Neural crest cell (in vitro differentiated cells): ENCODE measurements at regions not wholly inside any gene's neighbourhood (a gene's known extent, or its start where the extent isn't known, plus 50 kb on each side); places are given as distances from the start of the nearest gene placed in this dataset.

Source experiments
- DNase-seq: peaks from one replicate; pipeline ENCODE4 v3.0.0; 2021; ENCODE audit warnings: low read depth, mixed read lengths, low spot score
- H3K27ac Mint-ChIP-seq: one replicate; pipeline ENCODE4 v1.8.0; 2021; ENCODE audit warnings: mild to moderate bottlenecking, mixed read lengths; ENCODE audit not compliant: unreplicated experiment
- H3K27me3 Mint-ChIP-seq: 2 replicates; pipeline ENCODE4 v1.8.0; 2021; ENCODE audit warnings: low read depth, mild to moderate bottlenecking, mixed read lengths
- H3K36me3 Mint-ChIP-seq: 2 replicates; pipeline ENCODE4 v1.8.0; 2021; ENCODE audit warnings: low read depth, mild to moderate bottlenecking, mixed read lengths
- H3K4me1 Mint-ChIP-seq: 2 replicates; pipeline ENCODE4 v1.8.0; 2021; ENCODE audit warnings: mixed read lengths
- H3K4me3 Mint-ChIP-seq: one replicate; pipeline ENCODE4 v1.8.0; 2021; ENCODE audit warnings: mild to moderate bottlenecking, mixed read lengths
- H3K9me3 Mint-ChIP-seq: 2 replicates; pipeline ENCODE4 v1.8.0; 2021; ENCODE audit warnings: mixed read lengths
- TF ChIP-seq, protein P1 (sequence below): fragments of 200-600 bp; sonication (generic); conservative IDR thresholded peaks from 2 replicates; pipeline ENCODE4 v1.5.0; 2021; ENCODE audit warnings: antibody characterized with exemption, mild to moderate bottlenecking

DNA sequence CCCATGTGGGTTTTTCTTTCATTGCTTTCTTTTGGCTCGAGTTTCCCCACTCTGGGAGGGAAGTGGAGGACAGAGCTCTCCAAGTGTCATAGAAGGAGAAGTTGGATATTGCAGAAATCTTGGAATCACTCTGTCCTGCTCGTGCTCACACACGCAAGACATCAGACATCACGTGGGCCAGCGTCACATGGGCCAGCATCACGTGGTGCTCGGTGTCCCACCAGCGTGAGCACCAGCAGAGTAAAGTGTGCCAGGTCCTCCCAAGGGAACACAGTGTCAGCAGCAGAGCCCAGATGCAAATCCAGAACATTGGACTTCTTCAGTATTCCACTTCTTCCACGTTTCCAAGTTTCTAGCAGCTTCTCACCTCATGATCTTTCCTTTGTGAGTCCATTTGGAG lies 327.0 kb downstream of the FOXL1 start:
- H3K36me3 Mint-ChIP-seq: no peaks in the 10 kb centered on the region
- no peak overlapping the region for H3K4me3 Mint-ChIP-seq
- TF ChIP-seq, protein P1, sequence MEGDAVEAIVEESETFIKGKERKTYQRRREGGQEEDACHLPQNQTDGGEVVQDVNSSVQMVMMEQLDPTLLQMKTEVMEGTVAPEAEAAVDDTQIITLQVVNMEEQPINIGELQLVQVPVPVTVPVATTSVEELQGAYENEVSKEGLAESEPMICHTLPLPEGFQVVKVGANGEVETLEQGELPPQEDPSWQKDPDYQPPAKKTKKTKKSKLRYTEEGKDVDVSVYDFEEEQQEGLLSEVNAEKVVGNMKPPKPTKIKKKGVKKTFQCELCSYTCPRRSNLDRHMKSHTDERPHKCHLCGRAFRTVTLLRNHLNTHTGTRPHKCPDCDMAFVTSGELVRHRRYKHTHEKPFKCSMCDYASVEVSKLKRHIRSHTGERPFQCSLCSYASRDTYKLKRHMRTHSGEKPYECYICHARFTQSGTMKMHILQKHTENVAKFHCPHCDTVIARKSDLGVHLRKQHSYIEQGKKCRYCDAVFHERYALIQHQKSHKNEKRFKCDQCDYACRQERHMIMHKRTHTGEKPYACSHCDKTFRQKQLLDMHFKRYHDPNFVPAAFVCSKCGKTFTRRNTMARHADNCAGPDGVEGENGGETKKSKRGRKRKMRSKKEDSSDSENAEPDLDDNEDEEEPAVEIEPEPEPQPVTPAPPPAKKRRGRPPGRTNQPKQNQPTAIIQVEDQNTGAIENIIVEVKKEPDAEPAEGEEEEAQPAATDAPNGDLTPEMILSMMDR: no peak
- H3K27me3 Mint-ChIP-seq: peaks cover 9% of the 10 kb centered on the region
- no peak for DNase-seq
- H3K27ac Mint-ChIP-seq: no peak overlapping the region
- H3K9me3 Mint-ChIP-seq: no peaks in the 10 kb centered on the region
- H3K4me1 Mint-ChIP-seq: peaks cover 7% of the 10 kb centered on the region

DNA sequence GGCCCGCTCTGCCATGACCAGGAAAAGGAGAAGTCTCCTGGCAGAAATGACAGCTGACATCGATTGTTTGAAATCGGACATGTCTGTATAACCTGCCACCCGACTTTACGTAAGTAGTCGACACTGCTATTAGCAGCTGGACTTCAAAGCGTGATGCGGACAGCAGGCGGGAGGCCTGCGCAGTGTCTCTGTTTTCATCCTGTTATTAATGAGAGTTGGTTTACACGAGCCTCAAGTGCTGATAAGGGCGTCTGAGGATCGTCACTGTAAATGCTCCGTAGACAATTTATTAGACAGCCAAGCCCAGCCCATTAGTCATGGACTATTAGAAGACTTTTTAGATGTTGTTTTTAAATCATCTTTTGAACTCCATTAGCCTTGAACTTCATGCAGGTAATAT lies 328.3 kb downstream of the FOXL1 start:
- no peak for DNase-seq
- Mint-ChIP-seq H3K27ac (no peak overlapping the region), H3K4me1 (peaks cover 19% of the 10 kb centered on the region), H3K9me3 (no peaks in the 10 kb centered on the region), H3K36me3 (no peaks in the 10 kb centered on the region), H3K4me3 (no peak overlapping the region), H3K27me3 (peaks cover 9% of the 10 kb centered on the region)
- TF ChIP-seq, protein P1: no peak

DNA sequence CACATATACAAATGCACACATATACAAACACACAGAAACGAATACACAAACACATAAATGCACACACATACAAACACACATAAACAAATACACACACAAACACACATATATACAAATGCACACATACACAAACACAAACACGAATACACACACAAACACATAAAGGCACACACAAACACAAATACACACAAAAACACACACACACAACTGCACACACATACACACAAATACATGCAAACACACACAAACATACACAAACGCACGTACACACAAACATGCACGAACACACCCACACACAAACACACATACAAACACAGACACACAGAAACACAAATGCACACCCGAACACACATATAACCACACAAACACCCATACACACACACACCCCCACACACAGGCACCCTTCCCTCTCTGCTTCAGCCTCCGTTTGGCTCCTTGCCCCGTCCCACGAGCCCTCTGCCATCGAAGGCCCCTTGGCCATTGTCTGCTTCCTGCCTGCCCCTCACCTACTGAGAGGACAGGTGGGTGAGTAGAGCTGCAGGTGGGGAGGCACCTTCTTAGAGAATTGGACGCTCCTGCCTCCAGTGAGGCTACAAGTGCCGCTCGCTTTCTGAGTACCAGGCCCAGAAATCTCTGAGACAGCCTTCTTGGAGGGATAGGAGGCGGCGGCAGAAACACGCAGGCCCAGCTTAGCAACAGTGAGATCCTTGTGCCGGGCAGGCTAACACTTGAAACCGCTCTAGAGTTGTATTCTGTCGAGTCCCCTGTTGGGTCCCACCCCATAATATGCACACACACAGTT lies 331.2 kb downstream of the FOXL1 start:
- Mint-ChIP-seq H3K27me3 (no peaks in the 10 kb centered on the region), H3K27ac (no peak overlapping the region), H3K9me3 (peaks cover 2% of the 10 kb centered on the region), H3K4me3 (no peak overlapping the region), H3K36me3 (no peaks in the 10 kb centered on the region), H3K4me1 (peaks cover 25% of the 10 kb centered on the region)
- TF ChIP-seq, protein P1: no peak
- no peak for DNase-seq

DNA sequence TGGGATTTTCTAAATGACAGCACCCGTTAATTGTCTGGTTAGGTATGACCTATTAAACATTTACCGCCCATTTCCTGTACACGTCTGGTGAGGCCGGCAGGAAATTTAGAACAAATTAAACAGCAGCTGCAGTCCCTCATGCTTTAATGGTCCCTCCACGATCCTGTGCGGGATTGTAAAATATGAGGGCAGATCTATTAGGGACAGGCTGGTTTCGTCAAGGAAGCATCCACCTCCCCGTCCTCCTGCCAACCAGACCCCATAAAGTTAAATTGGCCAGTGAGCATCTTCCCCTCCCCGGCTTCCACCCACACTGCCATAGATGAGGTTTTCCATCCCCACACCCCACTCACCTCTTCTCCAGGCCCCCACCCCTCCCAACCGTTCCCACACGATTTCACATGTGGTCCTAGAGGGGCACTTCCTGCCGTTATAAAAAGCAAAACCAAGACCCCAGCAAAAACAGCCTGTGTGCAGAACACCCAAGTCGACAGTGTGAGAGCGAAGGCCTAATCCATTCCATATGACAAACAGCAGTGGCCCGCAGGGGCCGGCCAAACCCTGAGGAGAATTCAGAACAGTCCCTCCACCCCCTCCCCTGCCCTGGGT lies 331.9 kb downstream of the FOXL1 start:
- peak overlapping the region; percentile 91 for H3K27ac Mint-ChIP-seq
- H3K4me3 Mint-ChIP-seq: no peak overlapping the region
- H3K4me1 Mint-ChIP-seq: peaks cover 30% of the 10 kb centered on the region

DNA sequence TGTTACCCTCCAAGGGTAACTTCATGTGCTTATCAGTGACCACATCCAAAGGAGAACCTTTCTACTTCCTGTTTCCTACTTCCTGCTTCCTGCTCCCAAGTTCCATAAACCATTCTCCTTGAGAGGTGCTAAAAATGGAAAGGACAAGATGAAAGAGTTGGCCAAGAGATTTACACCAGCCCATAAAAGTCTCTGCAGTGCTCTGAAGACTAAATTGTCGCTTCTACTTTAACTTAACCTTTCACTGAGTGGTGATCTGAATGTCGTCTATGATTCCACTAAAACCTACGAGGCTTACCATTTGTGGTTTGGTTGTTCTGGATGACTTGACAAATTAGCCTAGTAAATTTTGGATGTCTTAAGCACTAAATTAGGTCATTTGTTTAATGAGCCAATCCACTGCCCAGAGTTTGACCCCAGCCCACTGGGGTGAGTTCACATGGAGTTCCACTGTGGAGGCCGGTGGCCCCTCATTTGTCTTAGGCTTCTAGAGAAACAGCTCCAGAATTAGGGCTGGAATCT lies 333.1 kb downstream of the FOXL1 start:
- TF ChIP-seq, protein P1: no peak
- Mint-ChIP-seq H3K27ac (peak overlapping the region; percentile 54), H3K27me3 (no peaks in the 10 kb centered on the region), H3K4me3 (no peak overlapping the region), H3K36me3 (no peaks in the 10 kb centered on the region), H3K9me3 (peaks cover 2% of the 10 kb centered on the region), H3K4me1 (peaks cover 38% of the 10 kb centered on the region)
- DNase-seq: no peak

More for the DNA sequence above, 331.9 kb downstream of the FOXL1 start:
- Mint-ChIP-seq H3K36me3 (no peaks in the 10 kb centered on the region), H3K9me3 (peaks cover 2% of the 10 kb centered on the region), H3K27me3 (no peaks in the 10 kb centered on the region)
- DNase-seq: no peak
- TF ChIP-seq, protein P1: no peak
